ENCODE measurements at regions not wholly inside any gene's neighbourhood (a gene's known extent, or its start where the extent isn't known, plus 50 kb on each side); places are given as distances from the start of the nearest gene placed in this dataset.
"Not testable (repeated sequence)": the region's sequence is repeated elsewhere in the genome, so short reads cannot be mapped to it uniquely, and the experiment has no call there.

DNA sequence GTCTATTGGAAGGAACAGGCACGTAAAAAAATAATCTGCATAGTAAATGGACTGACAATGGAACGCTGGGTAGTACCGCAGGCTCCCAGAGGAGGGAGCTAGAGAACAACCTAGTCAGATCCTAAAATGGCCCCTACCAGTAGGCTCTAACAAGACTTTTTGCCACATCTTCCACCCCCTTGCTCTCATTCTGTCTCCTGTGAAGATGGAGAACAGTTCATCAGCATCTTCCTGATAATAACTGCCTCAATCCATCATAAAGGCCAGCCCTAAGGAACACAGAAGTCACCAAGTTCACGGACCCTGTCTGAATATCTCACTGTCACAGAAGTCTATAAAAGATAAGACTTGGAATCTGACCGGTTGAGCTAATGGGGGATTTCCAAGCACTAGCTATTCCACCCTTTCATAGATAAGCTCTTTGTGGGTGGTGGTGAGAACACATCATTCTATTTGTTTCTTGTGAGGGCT, 133.4 kb downstream of the SLC1A3 start:
- DNase-seq: peak; percentile 72

DNA sequence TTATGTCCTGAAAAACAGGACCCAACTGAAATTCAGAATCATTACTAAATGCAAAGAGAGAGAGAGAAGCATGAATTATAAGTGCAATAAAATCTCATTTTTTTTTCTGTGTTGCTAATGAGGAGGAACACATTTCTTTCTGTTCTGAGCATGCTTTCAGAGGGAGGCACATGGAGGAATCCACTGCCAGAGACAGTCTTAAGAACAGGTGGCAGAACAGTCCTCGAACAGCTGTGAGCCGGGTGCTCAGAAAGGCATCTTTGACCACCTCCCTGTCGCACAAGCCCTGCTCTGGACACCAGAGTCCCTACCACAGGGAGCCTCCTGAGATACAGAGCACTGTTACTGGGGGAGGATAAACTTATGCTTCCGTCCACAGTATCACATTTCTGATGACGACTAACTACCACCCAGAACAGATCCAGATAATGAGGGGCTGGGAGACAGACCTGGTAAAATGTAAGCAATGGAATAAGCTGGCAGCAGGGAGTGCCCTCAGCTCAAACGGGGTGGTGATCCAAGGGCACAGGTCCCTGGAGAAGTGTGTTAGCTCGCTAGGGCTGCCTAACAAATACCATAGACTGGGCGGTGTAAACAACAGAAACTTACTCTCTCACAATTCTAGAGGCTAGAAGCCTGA, 134.0 kb downstream of the SLC1A3 start:
- DNase-seq: no peak

DNA sequence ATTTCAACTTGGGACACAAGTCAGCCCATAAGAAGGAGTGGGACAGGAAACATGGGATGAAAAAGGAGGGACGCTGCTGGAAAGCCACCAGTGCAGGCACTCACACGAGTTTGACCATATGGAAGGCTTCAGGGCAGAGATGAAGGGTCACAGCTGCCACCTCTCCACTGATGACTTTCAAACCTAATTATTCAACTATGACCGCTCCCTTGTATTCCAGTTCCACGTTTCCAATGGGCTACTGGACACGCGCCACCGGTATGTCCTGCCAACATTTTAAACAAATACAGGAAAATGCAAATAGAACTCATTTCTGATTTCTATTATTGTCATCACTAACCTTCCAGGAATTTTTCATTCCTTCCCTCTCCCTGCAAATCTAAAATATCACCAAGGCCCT, 134.7 kb downstream of the SLC1A3 start:
- DNase-seq: no peak

DNA sequence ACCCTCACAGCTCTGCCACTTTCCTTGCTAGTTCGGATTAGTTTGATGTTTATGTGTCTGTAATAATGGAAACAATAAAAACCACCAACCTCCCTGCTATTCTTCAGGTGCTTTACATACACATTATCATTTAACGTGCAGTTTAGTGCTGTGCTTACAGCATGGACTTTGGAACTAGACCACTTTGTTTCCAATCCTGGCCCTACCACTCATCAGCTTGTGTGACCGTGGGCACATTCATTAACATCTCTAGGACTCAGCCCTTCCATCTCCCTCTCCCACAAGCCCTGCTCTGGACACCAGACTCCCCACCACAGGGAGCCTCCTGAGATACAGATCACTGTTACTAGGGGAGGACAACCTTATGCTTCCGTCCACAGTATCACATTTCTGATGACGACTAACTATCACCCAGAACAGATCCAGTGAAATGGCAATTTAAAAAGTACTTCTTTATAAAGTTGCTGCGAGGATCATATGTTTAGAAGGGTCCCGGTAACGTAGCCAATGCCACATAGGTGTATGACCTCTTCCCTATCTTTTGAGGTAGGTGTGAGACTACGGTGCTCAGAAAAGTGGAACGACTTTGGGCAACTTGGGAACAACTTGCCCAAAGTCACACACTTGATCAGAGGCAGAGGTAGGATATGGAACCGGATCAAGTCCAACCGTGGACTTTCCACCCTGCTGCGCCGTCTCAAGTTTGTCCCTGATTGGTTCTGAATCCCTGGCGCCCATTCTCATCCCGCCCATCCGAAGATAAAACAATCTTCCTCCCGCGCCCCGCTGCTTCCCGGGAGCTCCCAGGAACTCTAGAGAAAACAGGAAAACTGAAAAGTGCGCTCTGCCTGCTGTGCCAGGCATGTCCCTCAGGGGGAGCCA, 132.4 kb upstream of the NIPBL start:
- DNase-seq: no peak

DNA sequence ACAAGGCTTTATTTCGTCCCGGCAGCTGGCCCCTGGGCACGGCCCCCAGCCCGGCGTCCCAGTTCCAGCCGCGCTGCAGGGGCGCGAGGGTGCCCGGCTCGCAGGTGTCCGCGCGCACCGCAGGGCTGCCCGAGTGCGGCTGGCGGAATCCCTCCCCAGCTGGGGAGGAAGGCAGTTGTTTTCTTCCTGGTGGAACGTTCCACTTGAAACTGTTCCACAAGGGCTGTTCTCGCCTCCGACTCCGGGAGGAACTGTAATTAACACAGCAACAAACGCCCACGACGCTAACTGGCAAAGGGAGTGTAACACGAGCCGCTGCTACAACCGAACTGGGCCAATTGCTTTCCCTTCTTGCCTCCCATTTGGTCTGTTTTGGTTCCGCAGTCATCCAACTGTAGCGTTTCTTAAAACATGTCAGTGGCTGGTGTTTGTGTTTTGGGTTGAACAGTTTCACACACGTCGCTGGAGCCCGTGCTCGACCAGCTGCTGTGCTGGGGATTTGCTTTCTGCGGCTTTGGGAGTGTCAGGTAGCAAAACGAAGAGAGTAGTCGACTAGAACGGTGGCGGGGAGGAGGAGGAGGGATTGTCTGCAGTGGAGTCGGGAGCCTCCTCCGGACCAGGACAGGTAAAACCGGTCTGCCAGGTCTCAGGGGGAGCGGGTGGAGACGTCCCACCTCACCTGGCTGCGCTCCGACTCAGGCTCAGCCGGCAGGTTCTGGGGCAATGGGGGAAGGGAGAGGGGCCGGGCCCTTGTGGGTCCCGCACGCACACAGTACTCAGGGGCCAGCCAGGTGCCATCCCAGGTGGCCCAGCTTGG, 131.6 kb upstream of the NIPBL start:
- peak; percentile 17 for DNase-seq

DNA sequence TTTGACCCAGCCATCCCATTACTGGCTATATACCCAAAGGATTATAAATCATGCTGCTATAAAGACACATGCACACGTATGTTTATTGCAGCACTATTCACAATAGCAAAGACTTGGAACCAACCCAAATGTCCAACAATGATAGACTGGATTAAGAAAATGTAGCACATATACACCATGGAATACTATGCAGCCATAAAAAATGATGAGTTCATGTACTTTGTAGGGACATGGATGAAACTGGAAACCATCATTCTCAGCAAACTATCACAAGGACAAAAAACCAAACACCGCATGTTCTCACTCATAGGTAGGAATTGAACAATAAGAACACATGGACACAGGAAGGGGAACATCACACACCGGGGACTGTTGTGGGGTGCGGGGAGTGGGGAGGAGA, 128.8 kb upstream of the NIPBL start:
- not testable (repeated sequence) for DNase-seq

DNA sequence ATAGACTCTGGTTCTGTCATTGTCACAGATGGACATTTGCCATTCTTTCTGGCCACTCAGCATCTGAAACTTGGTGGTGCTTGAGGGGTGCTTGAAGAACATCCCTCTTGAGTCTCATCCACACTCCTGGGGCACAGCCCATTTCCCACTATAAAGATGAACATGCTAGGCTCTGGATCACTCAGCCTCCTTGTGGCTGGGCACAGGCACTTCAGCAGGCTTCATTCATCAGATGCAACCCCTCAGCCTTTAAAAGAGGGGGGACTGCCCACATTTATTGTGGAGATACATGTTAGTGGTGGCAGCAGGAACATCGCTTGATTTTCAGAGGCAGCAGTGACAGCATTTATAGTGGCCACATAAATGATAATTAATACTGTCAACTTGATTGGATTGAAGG, 124.7 kb upstream of the NIPBL start:
- no peak for DNase-seq

DNA sequence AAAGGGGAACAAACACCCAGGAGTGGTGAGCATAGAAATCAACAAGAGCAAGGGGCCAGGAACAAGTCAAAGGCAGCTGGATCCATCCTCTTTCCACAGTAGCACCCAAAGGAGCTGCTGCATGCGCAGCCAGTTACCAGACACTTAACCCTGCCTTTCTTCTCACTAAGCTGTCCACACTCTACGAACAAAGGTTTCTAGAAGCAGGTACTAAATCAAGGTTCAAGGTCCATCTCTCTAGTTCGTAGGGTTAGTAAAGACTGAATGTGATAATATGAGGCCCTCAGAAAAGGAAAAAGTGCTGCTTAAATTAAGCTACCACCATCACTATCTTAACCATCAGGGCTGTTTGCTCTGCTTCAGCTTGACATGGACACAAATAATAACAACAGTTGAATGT, 121.2 kb upstream of the NIPBL start:
- no peak for DNase-seq

DNA sequence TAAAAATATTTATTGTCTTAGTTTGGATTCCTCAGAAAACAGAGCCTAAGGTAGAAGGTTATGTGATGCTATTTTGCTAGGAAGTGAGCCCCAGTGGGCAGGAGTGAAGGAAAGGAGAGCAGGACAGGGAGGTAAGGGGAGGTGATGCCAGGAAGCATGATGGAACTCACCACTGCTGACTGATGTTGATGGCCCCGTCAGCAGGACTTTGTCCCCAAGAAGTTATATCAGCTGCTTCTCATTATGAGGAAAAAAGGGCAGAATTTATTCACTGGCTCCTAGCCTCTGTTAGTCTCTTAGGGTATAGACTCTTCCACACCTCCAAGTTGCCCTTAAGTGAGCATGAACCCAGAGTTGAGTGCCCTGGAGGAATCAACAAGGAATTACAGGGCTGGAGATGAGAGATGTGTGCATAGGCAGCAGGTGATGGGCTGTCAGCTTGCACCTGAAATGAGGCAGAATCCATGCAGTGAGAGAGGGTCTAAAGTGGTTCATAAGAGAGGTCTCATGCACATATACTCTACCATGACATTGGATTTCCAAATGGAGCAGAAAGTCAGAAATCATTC, 120.6 kb upstream of the NIPBL start:
- no peak for DNase-seq

DNA sequence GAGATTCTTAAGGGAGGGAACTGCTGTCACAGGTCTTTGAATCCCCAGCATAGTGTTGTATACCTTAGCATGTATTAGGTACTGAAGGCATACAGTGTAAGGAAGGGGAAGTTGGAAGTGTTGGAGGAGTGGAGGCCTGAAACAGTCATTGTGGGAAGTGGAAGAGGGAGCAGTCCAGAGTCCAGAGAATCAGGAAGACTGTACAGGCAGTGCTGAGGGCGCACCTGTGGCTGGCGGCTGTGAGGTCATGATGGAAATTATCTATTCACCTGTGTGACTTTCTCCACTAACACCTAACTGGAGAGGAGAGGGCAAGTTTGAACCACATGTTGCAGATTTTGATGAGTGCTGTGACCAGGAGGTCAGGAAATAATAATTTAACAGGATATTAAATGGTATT, 119.7 kb upstream of the NIPBL start:
- no peak for DNase-seq

DNA sequence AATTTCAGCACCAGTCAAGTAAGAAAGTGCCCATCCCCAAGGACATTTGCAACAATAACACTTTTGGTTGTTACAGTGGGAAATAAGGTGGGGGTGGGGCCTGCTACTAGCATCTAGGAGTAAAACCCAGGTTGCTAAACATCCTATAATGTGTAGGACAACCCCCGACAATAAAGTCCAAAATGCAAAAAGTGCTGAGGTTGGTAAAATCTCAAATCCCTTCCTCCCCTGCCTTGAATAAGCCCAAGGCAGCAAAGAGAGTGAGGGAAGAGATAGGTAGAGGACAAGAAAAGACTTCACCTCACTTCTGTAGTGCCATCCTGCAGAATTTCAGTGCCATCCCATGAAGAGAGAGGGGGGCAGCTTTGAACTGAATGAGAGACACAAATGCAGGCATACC, 117.5 kb upstream of the NIPBL start:
- no peak for DNase-seq

DNA sequence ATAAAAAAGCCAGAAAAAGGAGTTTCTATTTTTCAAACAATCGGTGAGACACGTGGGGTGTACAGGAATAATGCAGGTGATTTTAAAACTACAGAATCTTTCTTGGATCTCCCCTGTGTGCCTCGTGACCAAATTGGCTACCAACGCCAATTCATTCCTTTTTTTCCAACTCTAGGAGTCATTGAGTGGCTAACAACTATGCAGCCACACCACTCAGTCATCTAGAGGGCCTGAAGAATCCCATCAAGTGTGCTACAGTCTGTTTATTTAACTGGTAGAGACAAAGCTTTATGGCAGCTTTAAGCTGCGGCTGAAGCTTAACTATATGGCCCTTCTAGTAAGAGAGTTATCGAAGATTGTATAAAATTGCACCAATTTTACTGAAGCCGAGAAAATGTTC, 113.1 kb upstream of the NIPBL start:
- DNase-seq: no peak

DNA sequence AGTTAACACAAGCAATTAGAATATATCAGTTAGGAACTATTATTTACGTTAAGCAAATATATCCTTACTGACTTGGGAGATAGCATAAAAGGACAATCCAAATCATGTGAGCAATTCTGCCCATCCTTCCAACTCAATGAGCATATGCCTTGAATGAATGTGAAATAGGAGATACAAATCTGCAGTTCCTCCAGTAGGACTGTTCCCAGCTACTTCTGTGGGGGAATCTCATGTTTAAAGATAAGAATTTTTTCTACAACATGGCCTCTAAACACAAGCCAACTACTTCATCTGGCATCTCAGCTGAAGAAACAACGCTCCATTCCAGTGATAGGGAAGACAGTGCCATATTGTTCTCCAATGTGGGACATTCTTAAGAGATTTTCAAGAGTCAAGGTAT, 110.7 kb upstream of the NIPBL start:
- no peak for DNase-seq

DNA sequence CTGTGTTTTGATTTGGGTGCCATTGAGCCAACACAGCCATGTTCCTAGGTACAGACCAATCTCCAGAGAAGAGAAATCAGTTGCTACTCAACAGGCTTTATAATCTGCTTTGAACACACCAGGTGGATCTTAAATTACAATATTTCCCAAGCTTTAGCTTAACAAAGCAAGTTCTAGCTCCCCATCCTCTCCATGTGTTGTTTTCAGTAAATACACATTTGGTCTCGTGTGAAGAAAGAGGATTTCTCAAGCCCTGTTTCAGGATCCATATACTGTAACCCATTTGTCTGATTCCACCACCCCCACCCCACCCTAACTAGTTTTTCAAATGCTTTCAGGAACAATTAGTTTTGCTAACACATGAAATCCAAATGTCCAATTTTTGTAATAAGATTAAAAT, 109.6 kb upstream of the NIPBL start:
- no peak for DNase-seq

DNA sequence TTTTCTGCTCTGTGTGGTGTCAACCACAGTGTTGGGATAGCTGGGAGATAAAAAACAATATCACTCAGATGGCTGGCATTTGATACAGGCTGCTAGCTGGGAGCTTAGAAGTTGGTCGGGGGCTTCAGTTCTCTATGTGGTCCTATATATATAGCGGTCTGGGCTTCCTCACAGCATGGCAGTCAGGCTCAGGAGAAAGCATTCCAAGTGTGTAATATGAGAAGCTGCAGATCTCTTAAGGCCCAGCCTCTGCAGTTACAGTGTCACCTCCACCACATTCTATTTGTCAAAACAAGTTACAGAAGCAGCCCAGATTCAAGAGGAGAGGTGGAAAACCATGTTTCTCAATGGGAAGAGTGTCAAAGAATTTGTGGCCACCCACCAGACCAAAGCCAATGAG, 108.1 kb upstream of the NIPBL start:
- no peak for DNase-seq

DNA sequence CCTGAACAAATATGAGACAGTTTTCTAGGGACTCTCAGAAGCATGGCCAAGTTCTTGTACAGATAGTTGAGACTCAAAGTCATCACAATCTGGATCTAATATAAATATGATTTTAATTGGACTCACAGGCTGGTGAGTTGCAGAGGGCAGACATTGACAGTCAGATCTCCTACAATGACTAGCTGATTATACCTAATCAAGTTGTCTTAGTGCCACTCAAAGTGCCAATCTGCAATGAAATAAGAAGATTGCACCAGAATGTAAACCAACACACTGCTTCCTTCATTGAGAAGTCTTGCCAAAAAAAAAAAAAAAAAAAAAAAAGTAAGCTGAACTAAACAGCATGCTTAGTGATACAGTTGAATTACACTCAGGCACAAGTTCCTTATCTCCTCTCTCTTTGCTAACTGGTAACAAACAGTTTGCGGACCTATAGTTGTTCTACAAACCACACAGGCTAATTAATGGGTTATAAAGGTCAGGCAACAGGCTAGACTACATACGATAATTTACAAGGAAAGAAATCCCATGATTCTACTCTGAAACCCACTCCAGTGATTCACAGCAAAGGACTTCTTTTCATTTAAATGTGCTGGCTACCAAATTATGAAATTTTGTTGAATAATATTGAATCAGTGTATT, 107.3 kb upstream of the NIPBL start:
- no peak for DNase-seq

DNA sequence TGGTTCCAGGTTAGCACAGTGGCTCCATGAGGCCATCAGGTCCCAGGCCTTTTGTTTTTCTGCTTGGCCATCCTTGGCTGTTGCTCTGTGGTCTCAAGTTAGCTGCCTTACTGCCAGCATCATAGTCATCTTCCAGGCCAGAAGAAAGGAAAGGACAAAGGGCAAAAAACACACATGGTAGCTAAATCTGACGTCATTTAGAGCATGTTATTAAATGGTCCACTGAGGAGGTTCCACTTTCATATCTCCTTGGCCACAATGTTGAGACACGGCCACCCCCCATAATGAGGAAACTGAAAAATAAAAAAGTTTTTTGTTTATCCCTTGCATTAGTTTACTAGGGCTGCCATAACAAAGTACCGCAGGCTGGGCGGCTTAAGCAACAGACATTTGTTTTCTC, 106.4 kb upstream of the NIPBL start:
- peak; percentile 6 for DNase-seq

DNA sequence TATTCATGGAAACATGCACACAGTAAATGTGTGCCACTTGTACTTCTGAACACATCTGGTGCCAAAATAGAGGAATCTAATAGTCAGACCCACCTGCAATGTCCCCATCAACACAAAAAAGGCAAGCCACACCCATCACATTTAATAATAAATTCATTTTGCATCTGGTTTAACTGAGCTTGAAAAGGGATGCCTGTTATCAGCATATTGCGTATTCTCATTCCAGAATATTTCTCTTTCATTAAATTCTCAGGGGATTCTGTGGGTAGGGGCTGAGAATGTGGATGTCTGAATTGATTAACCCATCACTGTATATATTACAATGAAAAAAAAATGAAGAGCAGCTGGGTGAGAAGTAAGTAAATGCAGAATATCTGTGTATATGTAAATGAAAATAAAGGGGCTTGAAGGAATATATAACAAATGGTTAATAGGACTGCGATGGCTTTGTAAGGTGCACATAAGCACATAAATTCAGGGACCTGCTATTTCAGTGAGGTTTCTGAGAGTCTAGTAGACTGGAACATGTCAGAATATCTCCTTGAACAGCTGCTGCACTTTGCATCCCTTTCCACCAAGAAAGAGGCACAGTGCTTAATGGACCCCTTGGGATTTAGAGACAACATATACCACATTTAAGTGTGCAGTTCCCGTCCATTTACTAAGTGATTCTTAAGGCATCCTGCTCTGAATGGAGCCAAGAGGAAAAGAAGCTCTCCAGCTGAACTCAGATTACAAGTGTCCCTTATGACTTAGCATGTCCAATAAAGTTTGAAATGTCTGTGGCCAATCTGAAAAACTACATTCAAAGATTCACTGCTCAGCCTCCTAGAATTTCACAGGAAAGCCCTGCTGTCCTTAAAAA, 104.1 kb upstream of the NIPBL start:
- DNase-seq: no peak

DNA sequence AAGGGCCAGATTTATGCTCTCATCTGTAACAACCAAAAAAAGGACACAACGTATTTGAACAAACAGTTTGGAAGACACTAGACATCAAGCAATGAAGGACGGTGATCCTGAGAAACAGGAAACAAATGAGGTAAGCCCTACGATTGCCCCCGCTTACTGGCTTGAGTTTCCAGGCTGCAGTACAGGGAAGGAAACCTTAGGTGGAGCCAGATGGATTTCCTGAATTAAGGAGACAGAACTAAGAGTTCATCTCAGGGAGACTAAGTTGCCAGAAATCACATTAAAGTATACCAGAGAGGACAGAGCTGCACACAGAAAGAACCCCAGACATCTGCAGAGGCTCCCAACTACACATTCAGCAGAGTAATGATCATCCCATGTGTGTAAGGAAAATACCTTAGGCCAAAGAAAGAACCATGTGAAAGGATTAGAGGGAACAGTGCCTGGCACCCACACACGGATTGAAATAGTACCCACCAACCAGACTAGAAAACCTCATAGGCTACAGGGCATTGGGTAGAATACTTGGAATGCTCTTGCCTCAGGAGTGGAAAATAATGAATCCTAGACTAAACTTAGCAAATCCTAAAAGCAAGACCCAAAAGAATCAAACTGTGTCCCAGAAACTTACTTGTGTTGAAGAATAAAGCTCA, 99.3 kb upstream of the NIPBL start:
- DNase-seq: peak; percentile 11

DNA sequence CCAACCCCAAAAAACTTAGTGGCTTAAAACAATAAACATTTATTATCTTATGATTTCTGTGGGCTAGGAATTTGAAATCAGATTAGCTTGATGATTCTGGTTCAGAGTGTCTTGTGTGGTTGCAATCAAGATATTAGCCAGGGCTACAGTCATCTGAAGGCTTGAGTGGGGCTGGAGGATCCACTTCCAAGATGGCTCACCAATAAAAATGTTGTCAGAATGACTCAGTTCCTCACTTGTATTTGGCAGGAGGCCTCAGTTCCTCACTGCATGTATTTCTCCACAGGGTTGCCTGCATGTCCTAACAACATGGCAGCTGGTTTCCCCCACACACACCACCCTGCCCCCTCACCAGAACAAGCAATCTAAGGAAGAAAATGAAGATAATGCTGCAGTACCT, 98.2 kb upstream of the NIPBL start:
- DNase-seq: no peak

DNA sequence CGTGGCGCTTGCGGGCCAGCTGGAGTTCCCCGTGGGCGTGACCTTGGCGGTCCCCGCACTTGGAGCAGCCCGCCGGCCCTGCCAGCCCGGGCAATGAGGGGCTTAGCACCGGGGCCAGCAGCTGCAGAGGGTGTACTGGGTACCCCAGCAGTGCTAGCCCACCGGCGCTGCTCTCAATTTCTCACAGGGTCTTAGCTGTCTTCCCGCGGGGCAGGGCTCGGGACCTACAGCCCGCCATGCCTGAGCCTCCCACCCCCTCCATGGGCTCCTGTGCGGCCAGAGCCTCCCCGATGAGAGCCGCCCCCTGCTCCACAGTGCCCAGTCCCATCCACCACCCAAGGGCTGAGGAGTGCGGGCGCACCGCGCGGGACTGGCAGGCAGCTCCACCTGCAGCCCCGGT, 94.0 kb upstream of the NIPBL start:
- DNase-seq: not testable (repeated sequence)
